A673 (cell line): ENCODE measurements at regions not wholly inside any gene's neighbourhood (a gene's known extent, or its start where the extent isn't known, plus 50 kb on each side); places are given as distances from the start of the nearest gene placed in this dataset.

Experiments used
- EZH2 ChIP-seq: fragments of 200-600 bp; sonication (generic); IDR thresholded peaks from 2 replicates; pipeline ENCODE4 v1.6.1; 2017; ENCODE audit warnings: borderline replicate concordance, low read depth, mild to moderate bottlenecking, mixed read lengths, antibody characterized with exemption, low read length; ENCODE audit not compliant: poor library complexity, severe bottlenecking
- TF ChIP-seq, protein P1 (sequence below): fragments of 300-800, 200-600 bp; sonication (generic); conservative IDR thresholded peaks from 2 replicates; pipeline ENCODE4 v1.5.1; 2017; ENCODE audit warnings: low read depth, mild to moderate bottlenecking, antibody characterized with exemption, low read length, moderate library complexity, mixed read lengths

DNA sequence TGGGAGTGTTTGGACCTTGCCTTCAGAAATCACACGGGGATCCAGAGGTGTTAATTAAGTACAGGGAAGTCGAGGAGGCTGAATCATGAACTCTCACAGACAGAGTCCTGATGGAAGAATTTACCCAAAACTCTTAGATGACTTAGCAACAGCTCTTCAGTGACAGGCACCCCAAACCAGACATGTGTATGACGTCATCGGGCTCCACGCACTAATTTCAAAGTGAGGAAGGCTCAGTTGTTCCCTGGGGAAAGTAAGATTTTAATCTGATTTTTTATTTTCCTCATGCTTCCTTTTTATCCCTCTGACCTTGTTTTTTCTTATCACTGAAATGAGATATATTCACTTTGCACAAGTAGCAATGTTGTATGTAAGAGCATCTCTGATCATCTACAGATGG is 1363.5 kb downstream of the AACS start:
- TF ChIP-seq, protein P1, sequence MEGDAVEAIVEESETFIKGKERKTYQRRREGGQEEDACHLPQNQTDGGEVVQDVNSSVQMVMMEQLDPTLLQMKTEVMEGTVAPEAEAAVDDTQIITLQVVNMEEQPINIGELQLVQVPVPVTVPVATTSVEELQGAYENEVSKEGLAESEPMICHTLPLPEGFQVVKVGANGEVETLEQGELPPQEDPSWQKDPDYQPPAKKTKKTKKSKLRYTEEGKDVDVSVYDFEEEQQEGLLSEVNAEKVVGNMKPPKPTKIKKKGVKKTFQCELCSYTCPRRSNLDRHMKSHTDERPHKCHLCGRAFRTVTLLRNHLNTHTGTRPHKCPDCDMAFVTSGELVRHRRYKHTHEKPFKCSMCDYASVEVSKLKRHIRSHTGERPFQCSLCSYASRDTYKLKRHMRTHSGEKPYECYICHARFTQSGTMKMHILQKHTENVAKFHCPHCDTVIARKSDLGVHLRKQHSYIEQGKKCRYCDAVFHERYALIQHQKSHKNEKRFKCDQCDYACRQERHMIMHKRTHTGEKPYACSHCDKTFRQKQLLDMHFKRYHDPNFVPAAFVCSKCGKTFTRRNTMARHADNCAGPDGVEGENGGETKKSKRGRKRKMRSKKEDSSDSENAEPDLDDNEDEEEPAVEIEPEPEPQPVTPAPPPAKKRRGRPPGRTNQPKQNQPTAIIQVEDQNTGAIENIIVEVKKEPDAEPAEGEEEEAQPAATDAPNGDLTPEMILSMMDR: no peak
- no peak for TF ChIP-seq EZH2
